ENCODE measurements at regions not wholly inside any gene's neighbourhood (a gene's known extent, or its start where the extent isn't known, plus 50 kb on each side); places are given as distances from the start of the nearest gene placed in this dataset.

- DNase-seq (ENCODE audit: low read depth, low spot score), result no peak
Observed at GRCh38 chr7:17171427-17171826, 127.0 kb upstream of the AHR start.

GRCh38 chr7:17176371-17177032 lies 122.0 kb upstream of the AHR start:
- no peak for DNase-seq (ENCODE audit: low read depth, low spot score)

GRCh38 chr7:17178545-17178944 lies 119.9 kb upstream of the AHR start:
- DNase-seq (ENCODE audit: low read depth, low spot score), result no peak

- no peak for DNase-seq (ENCODE audit: low read depth, low spot score)
Observed at GRCh38 chr7:17181482-17181881, 117.0 kb upstream of the AHR start.

- DNase-seq (ENCODE audit: low read depth, low spot score), result no peak
Observed at GRCh38 chr7:17183630-17184328, 114.7 kb upstream of the AHR start.

- DNase-seq (ENCODE audit: low read depth, low spot score), result no peak
Observed at GRCh38 chr7:17184805-17185689, 113.4 kb upstream of the AHR start.

- DNase-seq (ENCODE audit: low read depth, low spot score), result no peak
Observed at GRCh38 chr7:17185690-17186070, 112.8 kb upstream of the AHR start.

GRCh38 chr7:17186745-17187530 lies 111.5 kb upstream of the AHR start:
- no peak for DNase-seq (ENCODE audit: low read depth, low spot score)

GRCh38 chr7:17194656-17195055 lies 103.8 kb upstream of the AHR start:
- no peak for DNase-seq (ENCODE audit: low read depth, low spot score)

- DNase-seq (ENCODE audit: low read depth, low spot score), result no peak
Observed at GRCh38 chr7:17195576-17195975, 102.9 kb upstream of the AHR start.

GRCh38 chr7:17205910-17206309 lies 92.5 kb upstream of the AHR start:
- DNase-seq (ENCODE audit: low read depth, low spot score), result no peak

GRCh38 chr7:17206349-17206905 lies 92.0 kb upstream of the AHR start:
- DNase-seq (ENCODE audit: low read depth, low spot score), result no peak

- peak; percentile 78 for DNase-seq (ENCODE audit: low read depth, low spot score)
Observed at GRCh38 chr7:17207220-17207619, 91.2 kb upstream of the AHR start.

- DNase-seq (ENCODE audit: low read depth, low spot score), result no peak
Observed at GRCh38 chr7:17209101-17209500, 89.4 kb upstream of the AHR start.

- no peak for DNase-seq (ENCODE audit: low read depth, low spot score)
Observed at GRCh38 chr7:17211307-17211836, 87.1 kb upstream of the AHR start.

GRCh38 chr7:17212188-17212587 lies 86.3 kb upstream of the AHR start:
- no peak for DNase-seq (ENCODE audit: low read depth, low spot score)

GRCh38 chr7:17227766-17228490 lies 70.5 kb upstream of the AHR start:
- no peak for DNase-seq (ENCODE audit: low read depth, low spot score)

- no peak for DNase-seq (ENCODE audit: low read depth, low spot score)
Observed at GRCh38 chr7:17229228-17229627, 69.2 kb upstream of the AHR start.

GRCh38 chr7:17230099-17230807 lies 68.2 kb upstream of the AHR start:
- no peak for DNase-seq (ENCODE audit: low read depth, low spot score)

GRCh38 chr7:17233603-17234002 lies 64.8 kb upstream of the AHR start:
- no peak for DNase-seq (ENCODE audit: low read depth, low spot score)

All from pulmonary artery endothelial cell (primary cell).